ENCODE measurements at regions not wholly inside any gene's neighbourhood (a gene's known extent, or its start where the extent isn't known, plus 50 kb on each side); places are given as distances from the start of the nearest gene placed in this dataset.

GRCh38 chr21:27366646-27367235 is 399.9 kb upstream of the ADAMTS5 start:
- Histone ChIP-seq H3K36me3 (no peaks in the 10 kb centered on the region), H3K27me3 (no peaks in the 10 kb centered on the region), H3K4me1 (peaks cover 2 to 31% (median 27%) of the 10 kb centered on the region in 9 donors), H3K27ac (no peak overlapping the region), H3K4me3 (no peak overlapping the region), H3K9me3 (no peaks in the 10 kb centered on the region)
- DNase-seq (no peak), ATAC-seq (no peak)
- intact Hi-C loops (cut with DNase I) = loop anchor here in 5 of 10 donors (10.0 kb wide), 3 partner anchors 108 to 198 kb away; no protein-coding TSS in a partner anchor
- WGBS, 2 donors = 94 to 100% methylated on average over 3 of the region's 3 CpGs
- no peak for TF ChIP-seq CTCF (IDR thresholded peaks at IDR 0.05)

- Histone ChIP-seq H3K9me3 (no peaks in the 10 kb centered on the region), H3K4me3 (no peak overlapping the region), H3K4me1 (peaks cover 0 to 24% (median 20%) of the 10 kb centered on the region in 9 donors), H3K27me3 (no peaks in the 10 kb centered on the region), H3K27ac (no peak overlapping the region), H3K36me3 (no peaks in the 10 kb centered on the region)
- no peak for ATAC-seq
- intact Hi-C loops (cut with DNase I) = loop anchor here in 5 of 10 donors (10.0 kb wide), 3 partner anchors 109 to 199 kb away; no protein-coding TSS in a partner anchor
- no peak for TF ChIP-seq CTCF (IDR thresholded peaks at IDR 0.05)
- WGBS, 2 donors = 96% methylated on average over 4 of the region's 4 CpGs
- DNase-seq = no peak
Observed at GRCh38 chr21:27366036-27366435, 399.1 kb upstream of the ADAMTS5 start.

GRCh38 chr21:27365394-27365793 is 398.5 kb upstream of the ADAMTS5 start:
- intact Hi-C loops (cut with DNase I) = loop anchor here in 5 of 10 donors (10.0 kb wide), 3 partner anchors 109 to 199 kb away; no protein-coding TSS in a partner anchor
- no peaks in the 10 kb centered on the region for H3K27me3 ChIP-seq
- H3K36me3 ChIP-seq = no peaks in the 10 kb centered on the region
- no peak overlapping the region for H3K27ac ChIP-seq
- H3K4me3 ChIP-seq = no peak overlapping the region
- ATAC-seq (no peak), DNase-seq (no peak)
- H3K4me1 ChIP-seq = peaks cover 0 to 17% (median 14%) of the 10 kb centered on the region in 9 donors
- TF ChIP-seq CTCF (IDR thresholded peaks at IDR 0.05) = no peak
- H3K9me3 ChIP-seq = no peaks in the 10 kb centered on the region

GRCh38 chr21:27363719-27364477 is 397.0 kb upstream of the ADAMTS5 start:
- no peaks in the 10 kb centered on the region for H3K27me3 ChIP-seq
- intact Hi-C loops (cut with DNase I) = loop anchor here in 7 of 10 donors (2.0 to 10.0 kb wide), 5 partner anchors 111 to 201 kb away; no protein-coding TSS in a partner anchor
- H3K27ac ChIP-seq = no peak overlapping the region
- no peak for TF ChIP-seq CTCF (IDR thresholded peaks at IDR 0.05)
- DNase-seq (no peak), ATAC-seq (no peak)
- H3K4me3 ChIP-seq = no peak overlapping the region
- H3K9me3 ChIP-seq = no peaks in the 10 kb centered on the region
- H3K36me3 ChIP-seq = no peaks in the 10 kb centered on the region
- peaks cover 0 to 2% (median 0%) of the 10 kb centered on the region in 9 donors for H3K4me1 ChIP-seq
- 97% methylated on average over 3 of the region's 3 CpGs for WGBS, 2 donors

Data from heart right ventricle (tissue), 16 donors.